ENCODE measurements at regions not wholly inside any gene's neighbourhood (a gene's known extent, or its start where the extent isn't known, plus 50 kb on each side); places are given as distances from the start of the nearest gene placed in this dataset.

- TF ChIP-seq CTCF (IDR thresholded peaks at IDR 0.05 in 8 of 11, conservative IDR thresholded peaks at IDR 0.05 in 3 of 11) (no peak), POLR2A (IDR thresholded peaks at IDR 0.05) (no peak)
These were observed 147.6 kb upstream of the TMEM170B start for GRCh38 chr6:11389977-11390376.
